ENCODE measurements at regions not wholly inside any gene's neighbourhood (a gene's known extent, or its start where the extent isn't known, plus 50 kb on each side); places are given as distances from the start of the nearest gene placed in this dataset.

GRCh38 chr11:41983475-41983874 lies 524.0 kb upstream of the LRRC4C start:
- POLR2A ChIA-PET, result no interaction called here
- TF ChIP-seq TCF7L2 (IDR thresholded peaks at IDR 0.05; ENCODE audit: low read depth, low read length) (no peak), SIN3A (IDR thresholded peaks at IDR 0.05; ENCODE audit: borderline replicate concordance, insufficient read depth, low read depth, low read length) (no peak), CTCF (IDR thresholded peaks at IDR 0.05) (no peak), REST (IDR thresholded peaks at IDR 0.05; ENCODE audit: insufficient read depth in 1 of 2, low read depth in 2 of 2, low read length in 1 of 2) (no peak)
- no TSS peak for BruUV-seq (replicated peaks)
- CTCF ChIA-PET, result no interaction called here
- Histone ChIP-seq H3K4me1 (ENCODE audit: control insufficient read depth, insufficient read depth, low read length) (no peaks in the 10 kb centered on the region), H3K9me3 (ENCODE audit: control insufficient read depth, insufficient read depth, low read depth, low read length) (no peaks in the 10 kb centered on the region), H3K27me3 (ENCODE audit: control insufficient read depth, insufficient read depth, low read length) (no peaks in the 10 kb centered on the region), H3K36me3 (ENCODE audit: control insufficient read depth, insufficient read depth, low read length) (no peaks in the 10 kb centered on the region), H3K27ac (ENCODE audit: low read length) (no peak overlapping the region), H3K4me3 (ENCODE audit: low read depth in 2 of 2, low read length in 2 of 2) (no peak overlapping the region)
- in situ Hi-C loops (cut with HindIII; ENCODE audit: low pct_unique_long_range_greater_than_20kb, low sequenced_read_pairs) (no loop called here), intact Hi-C loops (cut with micrococcal nuclease; ENCODE audit: unreplicated experiment) (no loop called here)
- DNase-seq (ENCODE audit: low read depth, low spot score), result no peak
- no peak for ATAC-seq

- H3K9me3 ChIP-seq (ENCODE audit: control insufficient read depth, insufficient read depth, low read depth, low read length), result no peaks in the 10 kb centered on the region
- no peak overlapping the region for H3K4me3 ChIP-seq (ENCODE audit: low read depth in 2 of 2, low read length in 2 of 2)
- in situ Hi-C loops (cut with HindIII; ENCODE audit: low pct_unique_long_range_greater_than_20kb, low sequenced_read_pairs), result no loop called here
- DNase-seq (ENCODE audit: low read depth, low spot score), result no peak
- no peaks in the 10 kb centered on the region for H3K27me3 ChIP-seq (ENCODE audit: control insufficient read depth, insufficient read depth, low read length)
- intact Hi-C loops (cut with micrococcal nuclease; ENCODE audit: unreplicated experiment), result no loop called here
- no peak for TF ChIP-seq REST (IDR thresholded peaks at IDR 0.05; ENCODE audit: insufficient read depth in 1 of 2, low read depth in 2 of 2, low read length in 1 of 2)
- TF ChIP-seq CTCF (IDR thresholded peaks at IDR 0.05), result no peak
- TF ChIP-seq SIN3A (IDR thresholded peaks at IDR 0.05; ENCODE audit: borderline replicate concordance, insufficient read depth, low read depth, low read length), result no peak
- TF ChIP-seq TCF7L2 (IDR thresholded peaks at IDR 0.05; ENCODE audit: low read depth, low read length), result no peak
- no peak for TF ChIP-seq POLR2AphosphoS5 (IDR thresholded peaks at IDR 0.05; ENCODE audit: low read depth, low read length)
- ChIA-PET POLR2A (no interaction called here), CTCF (no interaction called here)
- no TSS peak for BruUV-seq (replicated peaks)
- H3K4me1 ChIP-seq (ENCODE audit: control insufficient read depth, insufficient read depth, low read length), result no peaks in the 10 kb centered on the region
- no peak overlapping the region for H3K27ac ChIP-seq (ENCODE audit: low read length)
- ATAC-seq, result no peak
- no peaks in the 10 kb centered on the region for H3K36me3 ChIP-seq (ENCODE audit: control insufficient read depth, insufficient read depth, low read length)
These were observed 524.6 kb upstream of the LRRC4C start for GRCh38 chr11:41984023-41984422.

Measured in Panc1 (cell line).